DMS114 treated with DMSO at 0.1 percent for 48 hours (cell line): ENCODE measurements at regions not wholly inside any gene's neighbourhood (a gene's known extent, or its start where the extent isn't known, plus 50 kb on each side); places are given as distances from the start of the nearest gene placed in this dataset.

Source experiments
- DNase-seq: peaks from one replicate; lab custom pipeline; 2025; ENCODE audit not compliant: unreplicated experiment; lab: John Stamatoyannopoulos, UW

- no peak for DNase-seq
Observed at GRCh38 chr1:55951291-55951690, 628.1 kb downstream of the PLPP3 start.

- DNase-seq: no peak
Observed at GRCh38 chr1:55947446-55947845, 631.9 kb downstream of the PLPP3 start.

GRCh38 chr1:55943721-55944435 lies 635.5 kb downstream of the PLPP3 start:
- no peak for DNase-seq

- DNase-seq: no peak
Observed at GRCh38 chr1:55943012-55943411, 636.4 kb downstream of the PLPP3 start.

- DNase-seq: no peak
Observed at GRCh38 chr1:55939866-55940265, 639.5 kb downstream of the PLPP3 start.

- DNase-seq: no peak
Observed at GRCh38 chr1:55938861-55939260, 640.5 kb downstream of the PLPP3 start.

GRCh38 chr1:55938376-55938850 lies 641.0 kb downstream of the PLPP3 start:
- no peak for DNase-seq

- DNase-seq: no peak
Observed at GRCh38 chr1:55937840-55938375, 641.5 kb downstream of the PLPP3 start.

GRCh38 chr1:55935236-55935635 lies 644.1 kb downstream of the PLPP3 start:
- DNase-seq: no peak

GRCh38 chr1:55932402-55932801 lies 647.0 kb downstream of the PLPP3 start:
- DNase-seq: no peak

- DNase-seq: no peak
Observed at GRCh38 chr1:55931081-55931940, 648.1 kb downstream of the PLPP3 start.

- no peak for DNase-seq
Observed at GRCh38 chr1:55929652-55930051, 649.7 kb downstream of the PLPP3 start.

- no peak for DNase-seq
Observed at GRCh38 chr1:55928576-55928975, 650.8 kb downstream of the PLPP3 start.

GRCh38 chr1:55927702-55928290 lies 651.6 kb downstream of the PLPP3 start:
- DNase-seq: no peak

- DNase-seq: no peak
Observed at GRCh38 chr1:55926906-55927471, 652.4 kb downstream of the PLPP3 start.

GRCh38 chr1:55916907-55917306 lies 662.5 kb downstream of the PLPP3 start:
- no peak for DNase-seq

GRCh38 chr1:55916481-55916880 lies 662.9 kb downstream of the PLPP3 start:
- no peak for DNase-seq

- no peak for DNase-seq
Observed at GRCh38 chr1:55913565-55913964, 665.8 kb downstream of the PLPP3 start.

- DNase-seq: no peak
Observed at GRCh38 chr1:55912438-55912837, 666.9 kb downstream of the PLPP3 start.

GRCh38 chr1:55904541-55904940 lies 674.8 kb downstream of the PLPP3 start:
- no peak for DNase-seq

GRCh38 chr1:55898181-55898580 lies 681.2 kb downstream of the PLPP3 start:
- DNase-seq: no peak
